ENCODE measurements at regions not wholly inside any gene's neighbourhood (a gene's known extent, or its start where the extent isn't known, plus 50 kb on each side); places are given as distances from the start of the nearest gene placed in this dataset.

GRCh38 chr1:94754570-94754969 is 65.6 kb upstream of the SLC44A3 start:
- no peak for TF ChIP-seq POLR2AphosphoS5 (IDR thresholded peaks at IDR 0.05)
- TF ChIP-seq, protein P1, sequence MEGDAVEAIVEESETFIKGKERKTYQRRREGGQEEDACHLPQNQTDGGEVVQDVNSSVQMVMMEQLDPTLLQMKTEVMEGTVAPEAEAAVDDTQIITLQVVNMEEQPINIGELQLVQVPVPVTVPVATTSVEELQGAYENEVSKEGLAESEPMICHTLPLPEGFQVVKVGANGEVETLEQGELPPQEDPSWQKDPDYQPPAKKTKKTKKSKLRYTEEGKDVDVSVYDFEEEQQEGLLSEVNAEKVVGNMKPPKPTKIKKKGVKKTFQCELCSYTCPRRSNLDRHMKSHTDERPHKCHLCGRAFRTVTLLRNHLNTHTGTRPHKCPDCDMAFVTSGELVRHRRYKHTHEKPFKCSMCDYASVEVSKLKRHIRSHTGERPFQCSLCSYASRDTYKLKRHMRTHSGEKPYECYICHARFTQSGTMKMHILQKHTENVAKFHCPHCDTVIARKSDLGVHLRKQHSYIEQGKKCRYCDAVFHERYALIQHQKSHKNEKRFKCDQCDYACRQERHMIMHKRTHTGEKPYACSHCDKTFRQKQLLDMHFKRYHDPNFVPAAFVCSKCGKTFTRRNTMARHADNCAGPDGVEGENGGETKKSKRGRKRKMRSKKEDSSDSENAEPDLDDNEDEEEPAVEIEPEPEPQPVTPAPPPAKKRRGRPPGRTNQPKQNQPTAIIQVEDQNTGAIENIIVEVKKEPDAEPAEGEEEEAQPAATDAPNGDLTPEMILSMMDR (IDR thresholded peaks at IDR 0.05 in 8 of 11, conservative IDR thresholded peaks at IDR 0.05 in 3 of 11) = no peak

All from spleen (tissue), 7 donors.